ENCODE measurements at regions not wholly inside any gene's neighbourhood (a gene's known extent, or its start where the extent isn't known, plus 50 kb on each side); places are given as distances from the start of the nearest gene placed in this dataset.

- TF ChIP-seq POLR2AphosphoS5 (IDR thresholded peaks at IDR 0.05; ENCODE audit: low read depth, low read length) (no peak), TAF1 (IDR thresholded peaks at IDR 0.05; ENCODE audit: low read depth, low read length) (no peak), POLR2A (IDR thresholded peaks at IDR 0.05; ENCODE audit: low read depth, low read length) (no peak), POU2F2 (IDR thresholded peaks at IDR 0.05; ENCODE audit: low read depth, low read length) (no peak)
Measured at GRCh38 chr13:47237571-47237970, 340.7 kb upstream of the HTR2A start.
